ENCODE measurements at regions not wholly inside any gene's neighbourhood (a gene's known extent, or its start where the extent isn't known, plus 50 kb on each side); places are given as distances from the start of the nearest gene placed in this dataset.

GRCh38 chr3:153282355-153282754 lies 120.3 kb downstream of the RAP2B start:
- TF ChIP-seq, protein P1, sequence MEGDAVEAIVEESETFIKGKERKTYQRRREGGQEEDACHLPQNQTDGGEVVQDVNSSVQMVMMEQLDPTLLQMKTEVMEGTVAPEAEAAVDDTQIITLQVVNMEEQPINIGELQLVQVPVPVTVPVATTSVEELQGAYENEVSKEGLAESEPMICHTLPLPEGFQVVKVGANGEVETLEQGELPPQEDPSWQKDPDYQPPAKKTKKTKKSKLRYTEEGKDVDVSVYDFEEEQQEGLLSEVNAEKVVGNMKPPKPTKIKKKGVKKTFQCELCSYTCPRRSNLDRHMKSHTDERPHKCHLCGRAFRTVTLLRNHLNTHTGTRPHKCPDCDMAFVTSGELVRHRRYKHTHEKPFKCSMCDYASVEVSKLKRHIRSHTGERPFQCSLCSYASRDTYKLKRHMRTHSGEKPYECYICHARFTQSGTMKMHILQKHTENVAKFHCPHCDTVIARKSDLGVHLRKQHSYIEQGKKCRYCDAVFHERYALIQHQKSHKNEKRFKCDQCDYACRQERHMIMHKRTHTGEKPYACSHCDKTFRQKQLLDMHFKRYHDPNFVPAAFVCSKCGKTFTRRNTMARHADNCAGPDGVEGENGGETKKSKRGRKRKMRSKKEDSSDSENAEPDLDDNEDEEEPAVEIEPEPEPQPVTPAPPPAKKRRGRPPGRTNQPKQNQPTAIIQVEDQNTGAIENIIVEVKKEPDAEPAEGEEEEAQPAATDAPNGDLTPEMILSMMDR (IDR thresholded peaks at IDR 0.05; ENCODE audit: borderline replicate concordance, insufficient read depth, low read depth, low read length) = no peak
- H3K4me3 ChIP-seq (ENCODE audit: low read depth, low read length) = no peak overlapping the region

DNA sequence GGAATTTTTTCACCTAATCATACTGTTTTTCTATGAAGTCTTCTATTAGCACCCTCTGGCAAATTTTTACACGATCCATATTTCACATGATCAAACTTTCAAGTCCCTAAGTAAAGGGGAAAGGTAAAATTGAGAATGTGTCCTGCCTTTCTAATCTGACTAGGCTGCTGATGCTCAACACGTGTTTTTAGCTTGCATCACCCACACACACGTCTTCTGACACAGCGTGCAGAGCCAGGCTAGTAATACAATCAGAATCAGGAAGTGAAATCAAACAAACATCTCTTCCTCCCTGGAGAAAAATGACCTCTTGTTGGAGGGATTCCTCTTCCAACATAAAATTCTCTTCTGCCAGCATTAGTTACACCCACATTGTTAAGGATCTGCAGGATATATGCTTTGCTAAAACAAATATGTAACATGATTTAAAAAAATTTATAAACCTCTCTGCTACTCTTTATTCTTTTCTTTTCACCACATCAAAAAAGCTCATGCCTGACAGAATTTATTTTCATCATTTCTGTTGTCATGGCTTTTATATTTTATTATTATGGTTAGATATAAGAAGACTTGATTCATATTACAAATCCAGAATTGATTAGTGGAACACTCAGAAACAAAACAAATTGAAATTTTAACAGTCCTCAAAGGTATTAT lies 122.4 kb downstream of the RAP2B start:
- TF ChIP-seq, protein P1 (IDR thresholded peaks at IDR 0.05; ENCODE audit: borderline replicate concordance, insufficient read depth, low read depth, low read length) = no peak
- H3K4me3 ChIP-seq (ENCODE audit: low read depth, low read length) = no peak overlapping the region

- no peak overlapping the region for H3K4me3 ChIP-seq (ENCODE audit: low read depth, low read length)
- TF ChIP-seq, protein P1 (IDR thresholded peaks at IDR 0.05; ENCODE audit: borderline replicate concordance, insufficient read depth, low read depth, low read length) = no peak
Observed at GRCh38 chr3:153285194-153285641, 123.2 kb downstream of the RAP2B start.

DNA sequence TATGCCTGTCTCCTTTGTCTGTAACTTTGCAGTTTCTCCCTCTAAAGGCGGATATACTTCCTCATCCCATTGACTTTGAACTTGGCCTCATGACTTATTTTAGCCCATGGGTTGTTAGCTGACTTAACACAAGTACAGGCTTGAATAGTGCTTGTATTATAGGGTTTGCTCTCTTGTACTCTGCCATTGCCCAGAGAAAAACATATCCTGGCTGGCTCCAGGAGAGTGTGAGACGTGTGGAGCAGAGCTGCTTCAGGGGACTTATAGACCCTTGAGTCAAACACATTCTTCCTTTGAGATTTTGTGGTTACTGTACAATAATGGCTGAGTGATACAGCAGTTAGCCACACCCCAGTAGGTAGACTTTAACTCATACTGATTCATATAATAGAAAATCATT lies 124.0 kb downstream of the RAP2B start:
- H3K4me3 ChIP-seq (ENCODE audit: low read depth, low read length) = no peak overlapping the region
- TF ChIP-seq, protein P1 (IDR thresholded peaks at IDR 0.05; ENCODE audit: borderline replicate concordance, insufficient read depth, low read depth, low read length) = no peak

GRCh38 chr3:153287017-153287416 lies 125.0 kb downstream of the RAP2B start:
- TF ChIP-seq, protein P1 (IDR thresholded peaks at IDR 0.05; ENCODE audit: borderline replicate concordance, insufficient read depth, low read depth, low read length) = no peak
- no peak overlapping the region for H3K4me3 ChIP-seq (ENCODE audit: low read depth, low read length)

DNA sequence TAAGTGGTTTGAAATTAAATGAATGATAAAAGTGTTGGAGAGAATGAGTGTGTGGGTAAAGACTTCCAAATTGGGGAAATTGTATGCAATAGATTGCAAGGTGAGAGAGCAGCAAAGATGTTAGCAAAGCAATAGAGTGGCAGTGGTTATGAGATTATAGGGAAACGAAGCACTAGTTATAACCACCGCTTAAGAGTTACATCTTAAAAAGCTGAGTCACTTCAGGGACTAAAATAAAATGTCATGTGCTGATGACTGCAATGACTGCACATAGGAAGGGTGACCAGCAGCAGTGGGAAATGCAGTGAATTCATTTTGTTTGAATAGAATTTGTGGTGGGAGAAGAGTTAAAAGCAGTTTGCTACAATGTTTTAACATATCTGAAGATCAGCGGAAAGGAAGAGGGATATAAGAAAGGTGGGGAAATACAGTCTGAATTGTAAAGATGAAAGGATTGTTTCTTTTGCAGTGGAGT lies 127.3 kb downstream of the RAP2B start:
- no peak overlapping the region for H3K4me3 ChIP-seq (ENCODE audit: low read depth, low read length)
- TF ChIP-seq, protein P1 (IDR thresholded peaks at IDR 0.05; ENCODE audit: borderline replicate concordance, insufficient read depth, low read depth, low read length) = no peak

Data from GM12875 (cell line).